ENCODE measurements at regions not wholly inside any gene's neighbourhood (a gene's known extent, or its start where the extent isn't known, plus 50 kb on each side); places are given as distances from the start of the nearest gene placed in this dataset.
"Not testable (repeated sequence)": the region's sequence is repeated elsewhere in the genome, so short reads cannot be mapped to it uniquely, and the experiment has no call there.

GRCh38 chr4:170940043-170940724 lies 850.4 kb upstream of the AADAT start:
- no peak for DNase-seq

DNA sequence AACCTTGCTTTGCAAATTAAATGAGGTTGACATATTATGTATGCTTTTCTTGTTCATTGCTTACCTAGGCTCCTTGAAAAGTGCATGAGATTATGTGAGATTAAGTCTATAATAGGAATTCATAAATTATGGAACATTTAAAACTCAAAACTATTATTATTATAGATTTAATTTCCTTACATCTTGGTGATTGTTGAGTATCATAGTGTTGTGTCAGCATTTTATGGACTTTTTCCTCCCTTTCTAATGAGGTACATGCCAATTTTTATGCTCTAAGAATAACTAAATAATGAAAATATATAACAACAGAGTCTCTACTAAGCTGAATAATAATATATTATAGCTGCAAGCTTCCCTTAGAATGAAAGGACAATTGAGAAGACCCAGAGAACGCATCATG lies 848.8 kb upstream of the AADAT start:
- no peak for DNase-seq

GRCh38 chr4:170931321-170931720 lies 841.6 kb upstream of the AADAT start:
- no peak for DNase-seq

DNA sequence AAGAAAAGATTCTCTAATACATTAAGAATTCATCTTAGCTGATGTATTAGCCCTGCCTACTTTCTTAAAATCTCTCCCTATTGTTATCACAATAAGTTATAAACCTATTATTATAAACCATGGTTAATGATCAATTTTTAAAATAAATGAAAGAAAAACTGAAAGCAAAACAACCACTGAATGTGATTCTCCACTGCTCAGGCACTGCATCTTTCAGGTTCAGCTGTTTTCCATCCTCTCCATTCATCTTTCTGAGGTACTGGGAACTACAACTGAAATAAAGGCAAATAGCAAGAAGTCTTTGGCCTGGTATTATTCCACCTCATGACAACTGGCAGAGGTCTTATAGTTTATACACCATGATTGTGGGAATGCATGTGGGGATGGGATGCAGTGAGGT lies 798.9 kb upstream of the AADAT start:
- no peak for DNase-seq

DNA sequence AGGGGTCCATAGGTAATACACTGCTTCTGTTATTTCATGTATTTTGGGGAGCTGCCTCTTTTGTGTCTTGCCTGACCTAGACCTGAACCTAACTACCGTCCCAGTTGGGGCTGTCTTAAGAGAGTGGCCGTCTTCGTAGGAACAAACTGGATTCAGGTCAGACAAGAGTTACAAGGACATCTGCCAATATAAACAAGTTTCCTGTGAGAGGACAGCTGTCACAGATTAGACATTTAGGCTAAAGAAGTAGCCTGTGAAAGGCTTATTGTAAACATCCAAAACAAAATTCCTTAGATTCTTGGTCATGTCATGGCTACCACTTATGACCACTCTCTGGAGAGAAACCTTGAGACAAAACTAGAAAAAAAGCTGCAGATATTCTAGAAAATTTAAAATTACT lies 797.6 kb upstream of the AADAT start:
- DNase-seq: no peak

DNA sequence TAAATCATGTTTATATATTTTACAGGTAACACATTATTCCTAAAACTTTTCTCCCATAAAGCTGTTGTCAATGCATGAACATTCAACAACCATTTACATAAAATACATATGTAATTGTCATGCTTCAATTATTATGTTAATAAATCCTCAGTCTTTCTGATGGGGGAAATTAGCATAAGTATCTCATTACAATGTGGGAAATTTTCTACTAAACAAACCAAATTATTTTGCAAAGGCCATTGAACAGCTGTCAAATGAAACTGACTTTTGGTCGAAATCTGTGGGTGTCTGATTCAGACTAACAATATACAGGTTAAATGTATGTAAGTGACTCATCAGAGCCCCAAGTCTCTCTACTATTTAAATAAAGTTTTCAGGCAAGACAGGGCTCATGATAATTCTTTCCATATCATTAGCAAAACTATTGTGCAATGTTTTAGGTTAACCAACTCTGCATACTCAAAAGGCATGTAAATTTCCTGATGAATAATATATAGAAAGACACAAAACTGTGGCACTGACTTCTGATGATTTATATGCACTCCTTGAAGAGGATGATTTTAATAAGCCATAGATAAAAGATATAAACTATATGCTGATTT lies 795.3 kb upstream of the AADAT start:
- no peak for DNase-seq

GRCh38 chr4:170881646-170882045 lies 791.9 kb upstream of the AADAT start:
- DNase-seq: not testable (repeated sequence)

DNA sequence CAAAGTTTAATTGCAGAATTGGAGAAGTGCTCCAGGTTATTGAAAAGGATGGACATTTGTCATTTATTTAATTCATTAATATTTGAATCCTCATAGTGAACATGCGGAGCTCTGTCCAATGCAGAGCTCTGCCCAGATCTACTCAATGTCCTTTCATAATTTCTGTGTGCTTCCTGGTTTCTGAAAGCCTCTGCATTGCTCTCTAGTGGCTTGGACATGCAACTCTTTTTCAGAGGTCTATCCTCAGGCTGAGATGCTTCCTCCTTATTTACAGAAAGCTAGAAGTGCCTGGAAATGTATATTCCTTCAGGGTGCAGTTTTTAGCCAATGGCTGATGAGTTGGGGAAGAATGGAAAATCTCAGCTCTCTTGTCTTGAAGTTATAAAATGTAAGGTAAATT lies 786.1 kb upstream of the AADAT start:
- no peak for DNase-seq

DNA sequence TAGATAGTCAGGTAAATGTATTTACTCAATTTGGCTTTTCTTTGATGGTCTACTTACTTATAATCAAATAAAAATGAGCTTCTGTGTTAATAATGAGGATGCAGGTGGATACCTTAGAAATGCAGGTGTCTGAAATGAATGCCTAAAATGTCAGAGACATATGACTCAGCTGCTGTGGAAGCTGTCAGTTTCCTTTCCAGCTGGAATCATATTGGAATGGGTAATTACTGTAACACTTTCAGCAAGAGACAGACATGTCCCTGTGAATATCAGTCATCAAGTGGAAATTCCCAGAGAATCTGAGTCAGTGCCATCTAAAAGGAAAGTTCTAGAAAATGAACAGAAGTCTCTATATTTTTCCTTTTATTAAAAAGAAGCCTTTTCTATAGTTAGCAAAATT lies 783.0 kb upstream of the AADAT start:
- DNase-seq: no peak

GRCh38 chr4:170868170-170868569 lies 778.4 kb upstream of the AADAT start:
- no peak for DNase-seq

DNA sequence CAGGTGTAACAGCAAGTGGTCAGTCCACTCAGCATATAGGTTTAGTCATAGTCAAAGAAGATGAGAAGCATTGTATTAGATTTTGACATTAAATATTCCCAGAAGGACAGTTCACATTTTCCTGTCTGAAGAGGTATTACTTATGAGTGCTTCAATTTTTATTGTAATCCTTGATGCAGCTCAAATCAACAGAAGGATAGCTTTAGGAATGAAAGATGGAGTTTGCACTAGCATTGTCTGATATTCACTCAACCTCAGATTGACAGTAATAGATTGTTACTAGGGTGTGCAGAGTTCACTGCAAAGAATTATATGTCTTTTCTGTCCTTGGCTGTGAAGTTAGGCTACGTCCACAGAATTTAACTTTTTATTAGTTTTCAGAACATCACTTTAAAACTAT lies 764.3 kb upstream of the AADAT start:
- DNase-seq: no peak

DNA sequence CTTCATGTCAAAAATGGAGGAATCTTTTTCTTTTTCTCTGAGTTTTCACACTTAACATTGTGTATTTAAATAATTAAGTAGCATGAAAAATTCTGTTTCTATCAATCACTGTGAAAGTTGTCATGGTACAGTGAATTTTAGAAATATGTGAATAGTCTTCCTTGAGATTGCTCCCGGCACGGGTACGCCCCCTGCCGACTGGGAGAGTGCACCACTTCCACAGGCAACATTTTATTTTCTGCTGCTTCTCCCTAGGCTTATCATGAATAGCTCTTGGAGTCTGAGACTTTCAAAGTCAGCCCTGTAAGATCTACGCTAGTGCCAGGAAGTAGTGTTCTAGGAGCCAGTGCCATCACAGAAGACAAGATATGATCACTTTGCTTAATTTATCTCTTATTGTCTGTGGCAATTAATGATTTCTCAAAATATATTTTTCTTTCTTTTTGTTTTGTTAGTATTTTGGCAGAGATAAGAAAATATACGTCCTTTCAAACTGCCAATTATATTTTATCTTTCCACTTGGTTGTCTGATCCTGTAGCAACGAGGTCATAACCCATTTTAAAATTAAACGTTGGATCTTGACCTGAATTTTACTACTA lies 763.8 kb upstream of the AADAT start:
- peak; percentile 12 to 27 for DNase-seq

DNA sequence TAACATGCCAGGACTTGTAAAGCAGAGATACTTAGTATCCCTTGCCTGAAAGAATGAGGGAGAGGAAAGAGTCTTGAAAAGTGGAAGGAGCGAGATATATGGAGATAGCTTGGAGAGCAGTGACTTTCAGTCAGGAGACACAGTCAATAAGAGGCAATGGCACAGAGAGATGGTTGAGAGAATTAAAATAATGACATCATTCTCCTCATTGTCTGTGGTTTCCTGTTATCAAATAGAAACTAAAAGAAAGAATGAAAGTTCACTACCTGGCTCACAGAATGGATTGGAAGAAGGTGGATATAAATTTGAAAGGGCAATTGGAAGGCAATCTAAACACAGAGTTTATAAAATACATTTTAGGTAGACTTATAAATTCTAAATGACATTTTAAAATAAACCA lies 760.2 kb upstream of the AADAT start:
- DNase-seq: no peak

DNA sequence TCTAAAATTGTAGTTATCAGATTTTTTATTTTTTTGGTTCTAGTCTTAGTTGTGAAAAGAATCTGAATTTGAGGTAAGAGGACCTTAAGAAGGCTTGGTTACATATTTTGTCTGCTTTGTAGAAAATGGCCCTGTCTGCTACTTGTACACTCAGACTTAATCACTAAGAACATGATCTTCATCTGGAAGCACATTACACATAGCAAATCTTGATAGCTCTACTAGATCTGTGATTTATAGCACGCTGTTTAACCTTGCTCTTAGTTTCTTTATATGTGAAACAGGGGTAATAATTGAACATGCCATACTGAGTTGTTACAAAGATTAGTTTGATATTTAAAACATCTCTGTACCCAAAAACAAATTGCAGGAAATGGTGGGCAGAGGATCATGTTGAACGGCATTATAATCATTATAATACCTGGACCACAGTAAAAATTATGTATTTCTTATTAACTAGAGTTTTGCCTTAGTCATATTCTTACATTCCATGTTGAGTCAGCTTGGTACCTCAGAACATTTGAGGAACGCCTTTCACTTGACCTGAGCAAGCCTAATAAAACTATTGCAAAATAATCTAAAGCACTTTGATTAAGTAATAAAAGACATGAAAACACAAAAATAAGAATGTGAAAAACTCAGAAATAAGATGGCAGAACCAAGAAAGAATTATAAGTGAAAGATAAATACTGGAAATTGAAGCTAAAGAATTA lies 738.0 kb upstream of the AADAT start:
- DNase-seq: no peak

DNA sequence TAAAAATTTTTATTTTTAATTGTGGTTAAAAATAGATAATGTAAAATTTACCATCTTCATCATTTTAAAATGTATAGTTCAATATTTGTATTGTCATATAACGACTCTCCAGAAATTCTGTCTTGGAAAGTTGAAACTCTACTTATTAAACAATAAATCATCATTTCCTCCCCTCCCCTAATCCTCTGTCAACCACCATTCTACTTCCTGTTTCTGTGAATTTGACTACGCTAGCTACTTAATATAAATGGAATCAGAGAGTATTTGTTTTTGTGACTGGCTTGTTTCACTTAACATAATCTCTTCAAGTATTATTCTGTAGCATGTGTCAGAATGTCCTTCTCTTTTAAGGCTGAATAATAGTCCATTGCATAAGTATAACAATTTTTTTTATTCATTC lies 729.0 kb upstream of the AADAT start:
- DNase-seq: no peak

DNA sequence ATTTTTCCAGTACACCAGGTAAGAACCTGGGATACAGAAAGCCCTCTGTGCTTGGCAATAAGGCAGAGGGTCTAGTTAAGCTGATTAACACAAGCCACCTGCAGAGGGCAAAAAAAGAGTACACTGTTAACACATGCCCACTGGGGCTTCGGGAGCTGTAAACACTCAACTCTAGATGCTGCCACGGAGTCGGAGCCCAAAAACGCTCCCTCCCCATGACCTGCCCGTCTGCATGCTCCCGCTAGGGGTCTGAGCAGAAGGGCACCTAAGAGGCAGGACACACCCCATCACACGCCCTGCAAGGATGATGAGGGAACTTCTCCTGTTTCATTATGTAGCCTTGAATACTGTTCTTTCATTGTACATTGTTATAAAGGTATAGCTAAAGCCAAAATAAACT lies 715.6 kb upstream of the AADAT start:
- no peak for DNase-seq

DNA sequence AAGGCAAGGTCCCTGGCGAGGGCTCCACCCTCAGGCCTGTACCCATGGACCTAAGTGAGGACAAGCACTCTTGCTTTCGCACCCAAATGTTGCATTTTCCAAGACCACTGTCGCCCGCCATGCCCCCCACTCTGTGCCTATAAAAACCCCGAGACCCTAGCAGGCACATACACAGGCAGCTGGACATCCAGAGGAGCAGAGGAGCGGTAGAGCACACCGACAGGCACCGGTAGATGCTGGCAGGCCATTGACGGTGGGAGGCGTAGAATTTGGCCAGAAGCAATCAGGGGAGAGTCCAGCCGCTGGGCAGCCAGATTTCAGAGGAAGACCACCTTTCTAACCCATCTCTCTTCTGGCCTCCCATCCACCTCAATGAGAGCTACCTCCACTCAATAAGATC lies 715.2 kb upstream of the AADAT start:
- DNase-seq: no peak

DNA sequence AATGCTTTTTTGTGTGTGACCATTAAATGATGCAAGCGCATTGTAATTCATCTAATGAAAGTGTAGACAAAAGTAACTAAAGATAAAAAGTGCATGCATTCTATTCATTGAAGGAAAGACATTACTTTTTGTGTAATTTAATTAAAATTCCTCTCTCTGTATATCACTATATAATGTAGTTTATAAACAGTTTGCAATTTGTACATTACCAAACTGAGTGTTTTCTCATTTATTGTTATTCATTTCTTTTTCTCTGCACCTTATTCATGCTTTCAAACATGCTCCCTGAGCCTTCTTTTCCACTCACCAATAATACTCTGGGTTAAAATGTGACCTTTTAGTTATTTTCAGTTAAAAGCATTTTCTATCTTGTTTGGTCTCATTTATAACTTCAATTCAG lies 713.7 kb upstream of the AADAT start:
- DNase-seq: no peak

DNA sequence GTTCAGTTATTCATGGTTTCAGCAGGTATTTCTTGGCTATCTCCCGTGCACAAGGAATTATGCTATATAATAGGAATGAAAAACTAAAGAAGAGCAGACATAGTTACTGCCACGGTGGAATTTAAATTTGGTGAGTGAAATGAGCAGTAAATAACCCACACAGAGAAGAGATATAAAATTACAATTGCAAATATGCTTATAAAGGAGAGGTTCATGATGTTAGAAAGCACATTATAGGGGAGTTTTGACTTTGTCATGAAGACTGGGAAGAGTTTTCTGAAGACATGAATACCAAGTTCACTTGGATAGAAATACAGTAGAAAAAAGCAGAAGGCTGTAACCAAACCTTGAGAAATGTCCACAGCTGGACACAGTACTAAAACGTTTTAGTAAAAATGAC lies 712.0 kb upstream of the AADAT start:
- DNase-seq: no peak

DNA sequence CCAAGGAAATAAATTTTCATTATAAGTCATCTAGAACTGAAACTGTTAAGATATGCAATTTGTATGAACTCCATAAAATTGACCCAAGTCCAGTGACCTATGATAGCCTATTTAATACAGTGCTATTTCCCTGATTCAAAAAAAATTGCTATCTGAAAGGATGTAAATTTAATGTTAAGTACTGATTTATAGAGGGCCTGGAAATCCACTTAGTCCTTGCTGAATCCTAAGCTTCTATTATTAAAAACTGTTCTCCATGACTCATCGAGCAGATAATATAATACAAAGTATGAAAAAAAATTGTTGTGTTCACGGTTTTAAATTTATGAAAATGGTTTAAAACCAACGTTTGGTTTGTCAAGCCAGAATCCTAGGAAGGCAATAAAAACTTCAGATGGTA lies 704.8 kb upstream of the AADAT start:
- DNase-seq: no peak

DNA sequence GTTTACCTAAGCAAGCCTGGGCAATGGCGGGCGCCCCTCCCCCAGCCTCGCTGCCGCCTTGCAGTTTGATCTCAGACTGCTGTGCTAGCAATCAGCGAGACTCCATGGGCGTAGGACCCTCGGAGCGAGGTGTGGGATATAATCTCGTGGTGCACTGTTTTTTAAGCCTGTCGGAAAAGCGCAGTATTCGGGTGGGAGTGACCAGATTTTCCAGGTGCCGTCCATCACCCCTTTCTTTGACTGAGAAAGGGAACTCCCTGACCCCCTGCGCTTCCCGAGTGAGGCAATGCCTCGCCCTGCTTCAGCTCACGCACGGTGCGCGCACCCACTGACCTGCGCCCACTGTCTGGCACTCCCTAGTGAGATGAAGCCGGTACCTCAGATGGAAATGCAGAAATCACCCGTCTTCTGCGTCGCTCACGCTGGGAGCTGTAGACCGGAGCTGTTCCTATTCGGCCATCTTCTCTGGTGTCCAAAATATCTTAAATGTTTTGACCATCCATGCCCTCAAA lies 698.8 kb upstream of the AADAT start:
- DNase-seq: not testable (repeated sequence)

- no peak for DNase-seq
Observed at GRCh38 chr4:170777663-170778062, 687.9 kb upstream of the AADAT start.

- no peak for DNase-seq
Observed at GRCh38 chr4:170776983-170777382, 687.2 kb upstream of the AADAT start.

DNA sequence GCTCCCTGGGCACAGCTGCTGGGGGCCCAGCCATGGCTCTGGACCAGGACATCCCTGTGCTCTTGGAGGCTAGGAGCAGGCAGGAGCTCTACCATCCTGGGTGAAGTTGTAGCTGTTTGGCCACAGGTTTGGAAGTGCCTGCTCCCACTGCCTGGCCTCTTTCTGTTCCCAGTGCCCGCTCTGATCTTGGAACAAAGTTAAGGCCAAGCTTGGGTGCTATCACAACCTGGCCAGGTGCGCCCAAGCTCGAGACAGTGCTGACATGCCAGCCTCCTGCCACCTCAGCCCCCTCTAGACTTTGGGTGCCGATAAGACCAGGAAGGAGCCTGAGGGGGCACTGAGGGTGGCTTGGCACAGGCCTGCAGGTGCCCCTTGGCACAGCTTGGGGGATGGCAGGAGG lies 686.1 kb upstream of the AADAT start:
- no peak for DNase-seq

Measured in activated CD4-positive, alpha-beta T cell treated with anti-CD3 and anti-CD28 coated beads, Interleukin-2, amount 50 U/mL, for 48 hours (primary cell).